HepG2 (cell line): ENCODE measurements at regions not wholly inside any gene's neighbourhood (a gene's known extent, or its start where the extent isn't known, plus 50 kb on each side); places are given as distances from the start of the nearest gene placed in this dataset.
"Not testable (repeated sequence)": the region's sequence is repeated elsewhere in the genome, so short reads cannot be mapped to it uniquely, and the experiment has no call there.

Source experiments
- ATAC-seq: fragments of 200-7000 bp; cut with Tn5 transposase; 3 replicates; pipeline ENCODE4 v1.9.1; 2020; ENCODE audit warnings: mild to moderate bottlenecking, moderate library complexity
- BruUV-seq: library from RNA; stranded (reverse); fragments of 400-500 nt; replicated peaks from 2 replicates; lab custom pipeline; 2021; lab: Mats Ljungman, UMichigan
- CTCF ChIA-PET: fragments of 300-600 bp; formaldehyde crosslinking; extraction: SDS; loops from one replicate; lab custom pipeline; 2021; ENCODE audit warnings: low total read pairs, inconsistent platforms, low intra/inter-chr PET ratio; lab: Yijun Ruan, JAX
- POLR2A ChIA-PET: fragments of 350-600 bp; sonication (Branson Sonifier 250); formaldehyde crosslinking; loops from one replicate; lab custom pipeline; 2020; ENCODE audit warnings: antibody characterized with exemption, inconsistent platforms; lab: Yijun Ruan, JAX
- DNase-seq: peaks from one replicate; pipeline ENCODE4 v3.0.0-alpha.2; 2015; ENCODE audit warnings: low spot score
- FAIRE-seq: peaks from 3 replicates; lab custom pipeline; 2011; peaks lifted over from hg19 to GRCh38; lab: Jason Lieb, UNC
- H2AFZ ChIP-seq: one replicate; pipeline ENCODE4 v1.6.1; 2011; ENCODE audit warnings: low read length, inconsistent platforms
- H3K27ac ChIP-seq: fragments of 300-600 bp; 3 replicates; pipeline ENCODE4 v1.8.0; 2011; ENCODE audit warnings: mixed run types, mild to moderate bottlenecking, mixed read lengths, low read length, inconsistent platforms; ENCODE audit not compliant: insufficient read depth; ENCODE audit errors: extremely low read length
- H3K27me3 ChIP-seq, 2 experiments: fragments of 200-600 bp in 1 of 2; 2 replicates in 1 of 2; 3 replicates in 1 of 2; pipeline versions ENCODE4 v1.6.0 to v1.8.0; 2011; ENCODE audit warnings: low read length in 2 of 2, mild to moderate bottlenecking in 2 of 2, moderate library complexity in 2 of 2, inconsistent platforms in 1 of 2; ENCODE audit not compliant: insufficient read depth in 2 of 2, control insufficient read depth in 1 of 2
- H3K36me3 ChIP-seq, 2 experiments: fragments of 200-600 bp in 1 of 2; replicated peaks in 1 of 2; 2 replicates in 1 of 2; 3 replicates in 1 of 2; pipeline versions ENCODE4 v1.5.1 to v1.8.0; 2011; ENCODE audit warnings: low read length in 2 of 2, inconsistent platforms in 1 of 2; ENCODE audit not compliant: insufficient read depth in 2 of 2, control insufficient read depth in 1 of 2
- H3K4me1 ChIP-seq: 2 replicates; pipeline ENCODE4 v1.5.1; 2012; ENCODE audit warnings: low read length, inconsistent platforms; ENCODE audit not compliant: insufficient read depth
- H3K4me2 ChIP-seq: 2 replicates; pipeline ENCODE4 v1.6.0; 2011; ENCODE audit warnings: low read depth, low read length, inconsistent platforms
- H3K4me3 ChIP-seq, 3 experiments: fragments of 200-600 bp in 1 of 3; sonication (generic), shearing (Covaris generic) in 1 of 3; replicated peaks in 1 of 3; 2 replicates each; pipeline ENCODE4 v1.5.1; 2011 to 2016; ENCODE audit warnings: low read length in 3 of 3, inconsistent platforms in 2 of 3, low read depth in 2 of 3, mild to moderate bottlenecking in 2 of 3, control low read depth in 1 of 3, mixed read lengths in 1 of 3; ENCODE audit not compliant: insufficient read depth in 1 of 3
- H3K79me2 ChIP-seq: one replicate; pipeline ENCODE4 v1.6.1; 2011; ENCODE audit warnings: low read length, inconsistent platforms; ENCODE audit not compliant: insufficient read depth
- H3K9ac ChIP-seq: 2 replicates; pipeline ENCODE4 v1.6.0; 2011; ENCODE audit warnings: mild to moderate bottlenecking, low read depth, low read length, inconsistent platforms; ENCODE audit not compliant: insufficient read depth
- H3K9me3 ChIP-seq: 2 replicates; pipeline ENCODE4 v1.5.1; 2012; ENCODE audit warnings: mild to moderate bottlenecking, low read length
- H4K20me1 ChIP-seq: 2 replicates; pipeline ENCODE4 v1.6.0; 2011; ENCODE audit warnings: inconsistent platforms, mild to moderate bottlenecking, low read length, moderate library complexity; ENCODE audit not compliant: insufficient read depth
- CENPT ChIP-seq: sonication (generic); formaldehyde crosslinking; IDR thresholded peaks from 2 replicates; pipeline ENCODE4 v1.8.0; 2022; ENCODE audit warnings: low read depth, mild to moderate bottlenecking, moderate library complexity, missing genetic modification reagents
- GLI4 ChIP-seq: sonication (generic); formaldehyde crosslinking; IDR thresholded peaks from 2 replicates; pipeline ENCODE4 v1.5.1; 2020; ENCODE audit warnings: missing genetic modification reagents, mild to moderate bottlenecking, moderate library complexity, borderline replicate concordance
- HMG20A ChIP-seq: IDR thresholded peaks from 2 replicates; pipeline ENCODE4 v1.6.1; 2016; ENCODE audit warnings: borderline replicate concordance
- POLR2G ChIP-seq: fragments of 200-400 bp; formaldehyde crosslinking; IDR thresholded peaks from 2 replicates; pipeline ENCODE4 v1.6.1; 2018; ENCODE audit warnings: mild to moderate bottlenecking, low read depth, low read length, moderate library complexity
- SIX4 ChIP-seq: sonication (generic); formaldehyde crosslinking; IDR thresholded peaks from 2 replicates; pipeline ENCODE4 v1.4.0; 2020; ENCODE audit warnings: missing genetic modification reagents
- SOX5 ChIP-seq: IDR thresholded peaks from 2 replicates; pipeline ENCODE4 v1.6.1; 2016; ENCODE audit warnings: borderline replicate concordance
- TCF7 ChIP-seq: sonication (generic); IDR thresholded peaks from 2 replicates; pipeline ENCODE4 v1.6.1; 2016; ENCODE audit warnings: antibody characterized with exemption, low read depth
- ZNF557 ChIP-seq: sonication (generic); formaldehyde crosslinking; IDR thresholded peaks from 2 replicates; pipeline ENCODE4 v1.4.0; 2020; ENCODE audit warnings: missing genetic modification reagents
- WGBS: methylation state at CpG from one replicate; pipeline ENCODE4 v1.1.6; 2017; ENCODE audit warnings: low lambda C conversion rate; 5-methylcytosine and 5-hydroxymethylcytosine counted together
- in situ Hi-C: cut with HindIII; loops from 2 replicates; pipeline ENCODE4 v1.10.0; 2017; ENCODE audit warnings: low pct_unique_long_range_greater_than_20kb; ENCODE audit not compliant: extremely low pct_ligation_motif_present
- intact Hi-C: fragments of 100-400 bp; cut with micrococcal nuclease; formaldehyde crosslinking; loops from one replicate; pipeline ENCODE4 v1.10.0; 2022; ENCODE audit not compliant: unreplicated experiment
- TF ChIP-seq, protein P1 (sequence below): sonication (generic); formaldehyde crosslinking; IDR thresholded peaks from 2 replicates; pipeline ENCODE4 v1.9.0; 2021; ENCODE audit warnings: missing genetic modification reagents, borderline replicate concordance
- TF ChIP-seq, protein P2 (sequence below): sonication (generic); formaldehyde crosslinking; IDR thresholded peaks from 2 replicates; pipeline ENCODE4 v1.4.0; 2020; ENCODE audit warnings: missing genetic modification reagents
- TF ChIP-seq, protein P3 (sequence below), 2 experiments: fragments of 450-650 bp in 1 of 2; sonication (generic) in 1 of 2; formaldehyde crosslinking; IDR thresholded peaks; 2 replicates each; pipeline versions ENCODE4 v1.5.0 to v1.8.0; 2020 to 2022; ENCODE audit warnings: mild to moderate bottlenecking in 1 of 2, missing genetic modification reagents in 1 of 2
- TF ChIP-seq, protein P4 (sequence below): sonication (generic); formaldehyde crosslinking; IDR thresholded peaks from 2 replicates; pipeline ENCODE4 v1.8.0; 2022; ENCODE audit warnings: missing genetic modification reagents, mild to moderate bottlenecking, inconsistent platforms, borderline replicate concordance

DNA sequence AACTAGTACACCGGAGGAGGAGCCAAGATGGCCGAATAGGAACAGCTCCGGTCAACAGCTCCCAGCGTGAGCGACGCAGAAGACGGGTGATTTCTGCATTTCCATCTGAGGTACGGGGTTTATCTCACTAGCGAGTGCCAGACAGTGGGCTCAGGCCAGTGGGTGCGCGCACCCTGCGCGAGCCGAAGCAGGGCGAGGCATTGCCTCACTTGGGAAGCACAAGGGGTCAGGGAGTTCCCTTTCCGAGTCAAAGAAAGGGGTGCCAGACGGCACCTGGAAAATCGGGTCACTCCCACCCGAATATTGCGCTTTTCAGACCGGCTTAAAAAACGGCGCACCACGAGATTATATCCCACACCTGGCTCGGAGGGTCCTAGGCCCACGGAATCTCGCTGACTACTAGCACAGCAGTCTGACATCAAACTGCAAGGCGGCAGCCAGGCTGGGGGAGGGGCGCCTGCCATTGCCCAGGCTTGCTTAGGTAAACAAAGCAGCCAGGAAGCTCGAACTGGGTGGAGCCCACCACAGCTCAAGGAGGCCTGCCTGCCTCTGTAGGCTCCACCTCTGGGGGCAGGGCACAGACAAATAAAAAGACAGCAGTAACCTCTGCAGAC, 426.7 kb upstream of the DEPDC1 start:
- ATAC-seq, H3K9ac ChIP-seq, H3K4me1 ChIP-seq, POLR2A ChIA-PET, FAIRE-seq, intact Hi-C loops, H3K27ac ChIP-seq, CTCF ChIA-PET, H4K20me1 ChIP-seq, H3K27me3 ChIP-seq, H3K36me3 ChIP-seq, H3K4me3 ChIP-seq, H3K4me2 ChIP-seq, BruUV-seq, H3K79me2 ChIP-seq, DNase-seq, H2AFZ ChIP-seq, in situ Hi-C loops: not testable (repeated sequence)
- peaks cover 44% of the 10 kb centered on the region for H3K9me3 ChIP-seq
- 56% methylated on average over 18 of the region's 30 CpGs for WGBS

DNA sequence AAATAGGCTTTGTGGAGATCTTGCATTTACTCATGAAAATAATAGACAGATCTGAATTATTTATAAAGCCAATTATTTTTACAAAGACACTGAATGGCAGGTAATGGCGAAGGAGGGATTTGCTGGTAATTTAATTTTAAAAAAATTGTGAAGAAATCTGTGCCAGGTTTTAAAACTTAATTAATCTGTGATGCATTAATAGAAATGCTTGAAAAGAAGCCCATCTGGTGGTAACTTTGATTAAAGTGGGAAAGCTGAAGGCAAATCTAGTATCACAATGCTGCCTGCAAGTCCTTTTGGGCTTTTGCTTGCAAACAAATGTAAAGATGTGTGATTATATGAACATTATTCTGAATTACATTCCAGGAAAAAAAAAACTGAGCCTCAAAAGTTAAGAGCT, 433.2 kb upstream of the DEPDC1 start:
- BruUV-seq, result no TSS peak
- CTCF ChIA-PET, result no interaction called here
- DNase-seq, result no peak
- TF ChIP-seq CENPT (CRISPR knock-in tag), result no peak
- no peak for TF ChIP-seq GLI4 (CRISPR knock-in tag)
- TF ChIP-seq TCF7, result no peak
- no peak for TF ChIP-seq ZNF557 (CRISPR knock-in tag)
- TF ChIP-seq SIX4 (CRISPR knock-in tag), result no peak
- TF ChIP-seq POLR2G, result no peak
- no peak for TF ChIP-seq HMG20A
- TF ChIP-seq, protein P1, sequence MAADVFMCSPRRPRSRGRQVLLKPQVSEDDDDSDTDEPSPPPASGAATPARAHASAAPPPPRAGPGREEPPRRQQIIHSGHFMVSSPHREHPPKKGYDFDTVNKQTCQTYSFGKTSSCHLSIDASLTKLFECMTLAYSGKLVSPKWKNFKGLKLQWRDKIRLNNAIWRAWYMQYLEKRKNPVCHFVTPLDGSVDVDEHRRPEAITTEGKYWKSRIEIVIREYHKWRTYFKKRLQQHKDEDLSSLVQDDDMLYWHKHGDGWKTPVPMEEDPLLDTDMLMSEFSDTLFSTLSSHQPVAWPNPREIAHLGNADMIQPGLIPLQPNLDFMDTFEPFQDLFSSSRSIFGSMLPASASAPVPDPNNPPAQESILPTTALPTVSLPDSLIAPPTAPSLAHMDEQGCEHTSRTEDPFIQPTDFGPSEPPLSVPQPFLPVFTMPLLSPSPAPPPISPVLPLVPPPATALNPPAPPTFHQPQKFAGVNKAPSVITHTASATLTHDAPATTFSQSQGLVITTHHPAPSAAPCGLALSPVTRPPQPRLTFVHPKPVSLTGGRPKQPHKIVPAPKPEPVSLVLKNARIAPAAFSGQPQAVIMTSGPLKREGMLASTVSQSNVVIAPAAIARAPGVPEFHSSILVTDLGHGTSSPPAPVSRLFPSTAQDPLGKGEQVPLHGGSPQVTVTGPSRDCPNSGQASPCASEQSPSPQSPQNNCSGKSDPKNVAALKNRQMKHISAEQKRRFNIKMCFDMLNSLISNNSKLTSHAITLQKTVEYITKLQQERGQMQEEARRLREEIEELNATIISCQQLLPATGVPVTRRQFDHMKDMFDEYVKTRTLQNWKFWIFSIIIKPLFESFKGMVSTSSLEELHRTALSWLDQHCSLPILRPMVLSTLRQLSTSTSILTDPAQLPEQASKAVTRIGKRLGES, result no peak
- no peak for TF ChIP-seq SOX5 (CRISPR knock-in tag)
- TF ChIP-seq, protein P2, sequence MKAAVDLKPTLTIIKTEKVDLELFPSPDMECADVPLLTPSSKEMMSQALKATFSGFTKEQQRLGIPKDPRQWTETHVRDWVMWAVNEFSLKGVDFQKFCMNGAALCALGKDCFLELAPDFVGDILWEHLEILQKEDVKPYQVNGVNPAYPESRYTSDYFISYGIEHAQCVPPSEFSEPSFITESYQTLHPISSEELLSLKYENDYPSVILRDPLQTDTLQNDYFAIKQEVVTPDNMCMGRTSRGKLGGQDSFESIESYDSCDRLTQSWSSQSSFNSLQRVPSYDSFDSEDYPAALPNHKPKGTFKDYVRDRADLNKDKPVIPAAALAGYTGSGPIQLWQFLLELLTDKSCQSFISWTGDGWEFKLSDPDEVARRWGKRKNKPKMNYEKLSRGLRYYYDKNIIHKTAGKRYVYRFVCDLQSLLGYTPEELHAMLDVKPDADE, result no peak
- TF ChIP-seq, protein P3, sequence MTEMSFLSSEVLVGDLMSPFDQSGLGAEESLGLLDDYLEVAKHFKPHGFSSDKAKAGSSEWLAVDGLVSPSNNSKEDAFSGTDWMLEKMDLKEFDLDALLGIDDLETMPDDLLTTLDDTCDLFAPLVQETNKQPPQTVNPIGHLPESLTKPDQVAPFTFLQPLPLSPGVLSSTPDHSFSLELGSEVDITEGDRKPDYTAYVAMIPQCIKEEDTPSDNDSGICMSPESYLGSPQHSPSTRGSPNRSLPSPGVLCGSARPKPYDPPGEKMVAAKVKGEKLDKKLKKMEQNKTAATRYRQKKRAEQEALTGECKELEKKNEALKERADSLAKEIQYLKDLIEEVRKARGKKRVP (CRISPR knock-in tag; IDR thresholded peaks at IDR 0.05), result no peak
- TF ChIP-seq, protein P4, sequence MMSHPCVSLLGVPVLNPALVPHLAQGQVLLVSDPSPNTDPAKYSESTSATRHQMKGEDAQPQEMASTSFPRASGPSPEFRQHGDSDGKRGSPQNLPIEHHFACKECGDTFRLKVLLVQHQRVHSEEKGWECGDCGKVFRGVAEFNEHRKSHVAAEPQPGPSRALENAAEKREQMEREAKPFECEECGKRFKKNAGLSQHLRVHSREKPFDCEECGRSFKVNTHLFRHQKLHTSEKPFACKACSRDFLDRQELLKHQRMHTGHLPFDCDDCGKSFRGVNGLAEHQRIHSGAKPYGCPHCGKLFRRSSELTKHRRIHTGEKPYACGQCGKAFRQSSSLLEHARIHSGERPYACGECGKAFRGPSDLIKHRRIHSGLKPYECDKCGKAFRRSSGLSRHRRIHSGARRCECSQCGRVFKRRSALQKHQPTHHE (CRISPR knock-in tag), result no peak

More for the DNA sequence above, 433.2 kb upstream of the DEPDC1 start:
- intact Hi-C loops, result no loop called here
- no peak overlapping the region for H3K27ac ChIP-seq
- H3K4me3 ChIP-seq, result no peak overlapping the region
- H3K4me1 ChIP-seq, result no peaks in the 10 kb centered on the region
- POLR2A ChIA-PET, result no interaction called here
- H3K27me3 ChIP-seq, result no peaks in the 10 kb centered on the region
- 2% methylated on average over 1 of the region's 1 CpG for WGBS
- no peak overlapping the region for H3K9ac ChIP-seq
- no peak for FAIRE-seq
- ATAC-seq, result no peak
- H2AFZ ChIP-seq, result no peak overlapping the region
- no peaks in the 10 kb centered on the region for H3K36me3 ChIP-seq
- no peaks in the 10 kb centered on the region for H3K79me2 ChIP-seq
- H3K4me2 ChIP-seq, result no peak overlapping the region
- in situ Hi-C loops, result no loop called here
- no peaks in the 10 kb centered on the region for H4K20me1 ChIP-seq
- H3K9me3 ChIP-seq, result peaks cover 43% of the 10 kb centered on the region
